Suprapubic skin (tissue), 4 donors: ENCODE measurements at regions not wholly inside any gene's neighbourhood (a gene's known extent, or its start where the extent isn't known, plus 50 kb on each side); places are given as distances from the start of the nearest gene placed in this dataset.

Experiments used
- EP300 ChIP-seq: sonication (generic); formaldehyde crosslinking; IDR thresholded peaks from one replicate; pipeline ENCODE4 v1.6.1; 2017; ENCODE audit warnings: antibody characterized with exemption
- POLR2A ChIP-seq, 2 donors: fragments of 450-650 bp; IDR thresholded peaks; one replicate each; pipeline ENCODE4 v1.6.1; 2017; ENCODE audit warnings: antibody characterized with exemption in 2 of 2, mild to moderate bottlenecking in 2 of 2, moderate library complexity in 2 of 2
- POLR2AphosphoS5 ChIP-seq, 3 donors: sonication (generic); formaldehyde crosslinking; IDR thresholded peaks; one replicate each; pipeline ENCODE4 v1.6.1; 2017; ENCODE audit warnings: antibody characterized with exemption in 3 of 3
- TF ChIP-seq, protein P1 (sequence below), 2 donors: fragments of 200-600 bp in 1 of 2; fragments of 450-650 bp in 1 of 2; sonication (generic) in 1 of 2; IDR thresholded peaks; one replicate each; pipeline ENCODE4 v1.5.1; 2016 to 2019; ENCODE audit warnings: antibody characterized with exemption in 2 of 2, mild to moderate bottlenecking in 1 of 2, moderate library complexity in 1 of 2

DNA sequence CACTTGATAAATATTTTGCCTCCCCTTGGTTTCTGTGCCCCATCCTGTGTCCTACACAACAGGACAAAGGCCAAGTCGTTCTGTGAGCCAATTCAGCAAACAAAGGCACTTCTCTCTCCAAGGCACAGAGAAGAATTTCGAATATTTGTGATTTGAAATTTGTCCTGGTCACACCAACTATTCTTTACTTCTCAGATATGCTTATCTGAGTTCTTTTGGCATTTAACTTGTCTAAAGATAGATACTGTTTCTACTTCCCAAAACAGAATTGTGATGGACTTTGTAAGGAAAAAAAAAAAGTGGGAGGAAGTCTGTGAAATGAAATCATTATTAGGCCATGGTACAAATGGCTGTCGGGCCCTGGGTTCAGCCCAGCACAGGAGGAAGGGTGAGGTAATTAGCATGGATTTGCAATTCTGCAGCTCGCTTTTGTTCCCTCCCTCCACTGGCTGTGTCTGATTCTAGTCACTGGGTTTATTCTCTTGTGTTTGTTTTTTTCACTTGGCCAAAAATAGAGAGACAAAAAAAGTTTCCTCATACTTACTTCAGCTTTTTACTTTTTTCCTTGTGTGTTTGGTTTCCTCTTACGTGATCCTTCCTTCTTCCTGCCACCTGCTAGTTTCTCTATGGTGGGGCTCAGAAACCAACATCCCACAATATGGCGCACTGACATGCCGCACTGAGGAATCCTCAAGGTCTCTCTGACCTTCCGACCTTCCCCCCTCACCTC, 108.2 kb upstream of the MKLN1 start:
- TF ChIP-seq, protein P1, sequence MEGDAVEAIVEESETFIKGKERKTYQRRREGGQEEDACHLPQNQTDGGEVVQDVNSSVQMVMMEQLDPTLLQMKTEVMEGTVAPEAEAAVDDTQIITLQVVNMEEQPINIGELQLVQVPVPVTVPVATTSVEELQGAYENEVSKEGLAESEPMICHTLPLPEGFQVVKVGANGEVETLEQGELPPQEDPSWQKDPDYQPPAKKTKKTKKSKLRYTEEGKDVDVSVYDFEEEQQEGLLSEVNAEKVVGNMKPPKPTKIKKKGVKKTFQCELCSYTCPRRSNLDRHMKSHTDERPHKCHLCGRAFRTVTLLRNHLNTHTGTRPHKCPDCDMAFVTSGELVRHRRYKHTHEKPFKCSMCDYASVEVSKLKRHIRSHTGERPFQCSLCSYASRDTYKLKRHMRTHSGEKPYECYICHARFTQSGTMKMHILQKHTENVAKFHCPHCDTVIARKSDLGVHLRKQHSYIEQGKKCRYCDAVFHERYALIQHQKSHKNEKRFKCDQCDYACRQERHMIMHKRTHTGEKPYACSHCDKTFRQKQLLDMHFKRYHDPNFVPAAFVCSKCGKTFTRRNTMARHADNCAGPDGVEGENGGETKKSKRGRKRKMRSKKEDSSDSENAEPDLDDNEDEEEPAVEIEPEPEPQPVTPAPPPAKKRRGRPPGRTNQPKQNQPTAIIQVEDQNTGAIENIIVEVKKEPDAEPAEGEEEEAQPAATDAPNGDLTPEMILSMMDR (IDR thresholded peaks at IDR 0.05), result no peak
- TF ChIP-seq POLR2A (IDR thresholded peaks at IDR 0.05) (no peak), EP300 (no peak), POLR2AphosphoS5 (IDR thresholded peaks at IDR 0.05) (no peak)
